Endothelial cell of umbilical vein (primary cell): ENCODE measurements at regions not wholly inside any gene's neighbourhood (a gene's known extent, or its start where the extent isn't known, plus 50 kb on each side); places are given as distances from the start of the nearest gene placed in this dataset.

ENCODE experiments used
- BruUV-seq: library from RNA; stranded (reverse); fragments of 400-500 nt; replicated peaks from 2 replicates; lab custom pipeline; 2021; lab: Mats Ljungman, UMichigan
- CTCF ChIA-PET: fragments of 300-600, 350-600 bp; sonication (Branson Sonifier 250); formaldehyde crosslinking; loops from one replicate; lab custom pipeline; 2021; ENCODE audit warnings: antibody characterized with exemption, inconsistent platforms; lab: Charles Lee
- POLR2A ChIA-PET: fragments of 300-600, 350-600 bp; sonication (Branson Sonifier 250); formaldehyde crosslinking; loops from one replicate; lab custom pipeline; 2021; ENCODE audit warnings: antibody characterized with exemption, inconsistent platforms; lab: Charles Lee
- DNase-seq: peaks from one replicate; pipeline ENCODE4 v3.0.0-alpha.2; 2011; ENCODE audit warnings: low read depth, low spot score
- FAIRE-seq: peaks from 2 replicates; lab custom pipeline; 2011; peaks lifted over from hg19 to GRCh38; lab: Jason Lieb, UNC
- H2AFZ ChIP-seq: 2 replicates; pipeline ENCODE4 v1.6.0; 2012; ENCODE audit warnings: low read depth, low read length, control low read depth, inconsistent platforms
- H3K27ac ChIP-seq: 2 replicates; pipeline ENCODE4 v1.5.1; 2011; ENCODE audit warnings: low read depth, mild to moderate bottlenecking, control low read depth, low read length, moderate library complexity; ENCODE audit not compliant: insufficient read depth
- H3K27me3 ChIP-seq, 2 experiments: 2 replicates each; pipeline versions ENCODE4 v1.6.0 to v1.6.1; 2011; ENCODE audit warnings: low read length in 2 of 2, mixed read lengths in 1 of 2; ENCODE audit not compliant: control insufficient read depth in 2 of 2, insufficient read depth in 2 of 2
- H3K36me3 ChIP-seq, 2 experiments: 2 replicates in 1 of 2; 3 replicates in 1 of 2; pipeline ENCODE4 v1.5.1; 2011; ENCODE audit warnings: low read length in 2 of 2, mild to moderate bottlenecking in 1 of 2, moderate library complexity in 1 of 2; ENCODE audit not compliant: control insufficient read depth in 2 of 2, insufficient read depth in 2 of 2; ENCODE audit errors: extremely low read depth in 1 of 2
- H3K4me1 ChIP-seq: 3 replicates; pipeline ENCODE4 v1.5.1; 2011; ENCODE audit warnings: mild to moderate bottlenecking, low read length; ENCODE audit not compliant: control insufficient read depth, insufficient read depth; ENCODE audit errors: extremely low read depth
- H3K4me2 ChIP-seq: 2 replicates; pipeline ENCODE4 v1.6.1; 2011; ENCODE audit warnings: low read length, control low read depth, mixed read lengths; ENCODE audit not compliant: insufficient read depth
- H3K4me3 ChIP-seq, 3 experiments: fragments of 200-600 bp in 1 of 3; sonication (generic), shearing (Covaris generic) in 1 of 3; replicated peaks in 1 of 3; 2 replicates each; pipeline ENCODE4 v1.5.1; 2011 to 2016; ENCODE audit warnings: control low read depth in 3 of 3, low read length in 3 of 3, mild to moderate bottlenecking in 2 of 3, inconsistent platforms in 1 of 3, low read depth in 1 of 3, moderate library complexity in 1 of 3; ENCODE audit not compliant: insufficient read depth in 1 of 3
- H3K79me2 ChIP-seq: 2 replicates; pipeline ENCODE4 v1.6.0; 2012; ENCODE audit warnings: low read length, inconsistent platforms; ENCODE audit not compliant: control insufficient read depth, insufficient read depth
- H3K9ac ChIP-seq: replicated peaks from 2 replicates; pipeline ENCODE3; 2011; ENCODE audit warnings: low read length, control low read depth; ENCODE audit not compliant: insufficient read depth; ENCODE audit errors: extremely low read depth
- H3K9me1 ChIP-seq: replicated peaks from 3 replicates; pipeline ENCODE4 v1.6.0; 2011; ENCODE audit warnings: mild to moderate bottlenecking, low read length; ENCODE audit not compliant: control insufficient read depth, insufficient read depth; ENCODE audit errors: extremely low read depth
- H3K9me3 ChIP-seq: replicated peaks from 2 replicates; pipeline ENCODE4 v1.5.1; 2012; ENCODE audit warnings: low read length, inconsistent platforms; ENCODE audit not compliant: control insufficient read depth, insufficient read depth
- H4K20me1 ChIP-seq: replicated peaks from 2 replicates; pipeline ENCODE3; 2011; ENCODE audit warnings: mild to moderate bottlenecking, low read length; ENCODE audit not compliant: control insufficient read depth, insufficient read depth; ENCODE audit errors: extremely low read depth
- CTCF ChIP-seq, 2 donors: IDR thresholded peaks; 1 replicate in 1 of 2; 2 replicates in 1 of 2; pipeline ENCODE4 v1.5.1; 2011; ENCODE audit warnings: low read length in 2 of 2, mild to moderate bottlenecking in 2 of 2, moderate library complexity in 2 of 2, control low read depth in 1 of 2, inconsistent platforms in 1 of 2, low read depth in 1 of 2; ENCODE audit not compliant: insufficient read depth in 1 of 2; ENCODE audit errors: extremely low read depth in 1 of 2
- EZH2 ChIP-seq: IDR thresholded peaks from 2 replicates; pipeline ENCODE4 v1.6.1; 2012; ENCODE audit warnings: borderline replicate concordance, low read depth, mild to moderate bottlenecking, moderate library complexity, low read length, inconsistent platforms; ENCODE audit not compliant: severe bottlenecking
- FOS ChIP-seq: IDR thresholded peaks from 2 replicates; pipeline ENCODE4 v1.6.1; 2011; ENCODE audit warnings: mild to moderate bottlenecking, low read length, moderate library complexity, borderline replicate concordance; ENCODE audit not compliant: insufficient read depth
- GATA2 ChIP-seq: IDR thresholded peaks from 2 replicates; pipeline ENCODE4 v1.7.0; 2011; ENCODE audit warnings: low read depth, mild to moderate bottlenecking, moderate library complexity, mixed read lengths, low read length; ENCODE audit not compliant: insufficient read length, insufficient read depth
- JUN ChIP-seq: IDR thresholded peaks from 2 replicates; pipeline ENCODE4 v1.6.1; 2011; ENCODE audit warnings: borderline replicate concordance, low read depth; ENCODE audit not compliant: insufficient read length, insufficient read depth
- MAX ChIP-seq: IDR thresholded peaks from 2 replicates; pipeline ENCODE4 v1.6.1; 2011; ENCODE audit not compliant: insufficient read depth, insufficient read length
- MYC ChIP-seq: IDR thresholded peaks from one replicate; pipeline ENCODE4 v1.6.1; 2011; ENCODE audit warnings: mild to moderate bottlenecking, low read depth, low read length
- POLR2A ChIP-seq: IDR thresholded peaks from 2 replicates; pipeline ENCODE4 v1.6.1; 2012; ENCODE audit warnings: low read depth, mild to moderate bottlenecking, control low read depth, low read length
- POLR2AphosphoS5 ChIP-seq: IDR thresholded peaks from 2 replicates; pipeline ENCODE4 v1.6.1; 2012; ENCODE audit warnings: low read depth, mild to moderate bottlenecking, control low read depth, low read length, moderate library complexity; ENCODE audit not compliant: insufficient read depth
- dilution Hi-C: fragments of 300-500 bp; cut with MboI; formaldehyde crosslinking; loops from one replicate; pipeline ENCODE4 v1.15.0; 2019; ENCODE audit warnings: low sequenced_read_pairs; ENCODE audit not compliant: extremely low pct_ligation_motif_present
- intact Hi-C: fragments of 100-400 bp; cut with micrococcal nuclease; formaldehyde crosslinking; loops from one replicate; pipeline ENCODE4 v1.10.0; 2022

GRCh38 chr7:65233409-65234034 lies 140.1 kb upstream of the ZNF92 start:
- H3K79me2 ChIP-seq, result no peaks in the 10 kb centered on the region
- no peaks in the 10 kb centered on the region for H3K9me1 ChIP-seq
- H4K20me1 ChIP-seq, result no peaks in the 10 kb centered on the region
- peaks cover 4 to 10% of the 10 kb centered on the region in 2 experiments for H3K27me3 ChIP-seq
- no peak for TF ChIP-seq POLR2AphosphoS5
- no peak for TF ChIP-seq POLR2A
- TF ChIP-seq MAX, result no peak
- no peak for TF ChIP-seq JUN
- no peak for TF ChIP-seq FOS
- TF ChIP-seq EZH2, result no peak
- TF ChIP-seq CTCF (IDR thresholded peaks at IDR 0.05; ENCODE audit: extremely low read depth in 1 of 2, insufficient read depth in 1 of 2, low read depth in 1 of 2, low read length in 2 of 2), result no peak
- no peak for TF ChIP-seq MYC
- TF ChIP-seq GATA2, result no peak
- POLR2A ChIA-PET, result no interaction called here
- no peak overlapping the region for H3K9ac ChIP-seq
- intact Hi-C loops (no loop called here), dilution Hi-C loops (no loop called here)
- no peak for FAIRE-seq
- H3K4me3 ChIP-seq, result no peak overlapping the region
- BruUV-seq, result no TSS peak
- H2AFZ ChIP-seq, result no peak overlapping the region
- no peak overlapping the region for H3K4me2 ChIP-seq
- no peak overlapping the region for H3K27ac ChIP-seq
- CTCF ChIA-PET, result no interaction called here
- no peaks in the 10 kb centered on the region for H3K9me3 ChIP-seq
- no peaks in the 10 kb centered on the region for H3K4me1 ChIP-seq
- H3K36me3 ChIP-seq, result no peaks in the 10 kb centered on the region
- DNase-seq, result no peak
